Loucy (cell line): ENCODE measurements at regions not wholly inside any gene's neighbourhood (a gene's known extent, or its start where the extent isn't known, plus 50 kb on each side); places are given as distances from the start of the nearest gene placed in this dataset.
A peak's percentile ranks its signal among the peaks of the same experiment; 100 is the strongest.

Experiments
- H2AFZ ChIP-seq: fragments of 200-600 bp; sonication (generic); 2 replicates; pipeline ENCODE4 v1.6.0; 2016; ENCODE audit warnings: antibody characterized with exemption, mild to moderate bottlenecking, low read length, moderate library complexity
- H3F3A ChIP-seq: fragments of 200-600 bp; 2 replicates; pipeline ENCODE4 v1.6.0; 2016; ENCODE audit warnings: antibody characterized with exemption, low read depth, mild to moderate bottlenecking
- H3K27me3 ChIP-seq: fragments of 200-600 bp; sonication (generic); 2 replicates; pipeline ENCODE4 v1.6.1; 2014; ENCODE audit warnings: low read length, mild to moderate bottlenecking; ENCODE audit not compliant: insufficient read depth, poor library complexity, severe bottlenecking
- H3K36me3 ChIP-seq: fragments of 200-600 bp; sonication (generic); 2 replicates; pipeline ENCODE4 v1.6.1; 2016; ENCODE audit warnings: low read length; ENCODE audit not compliant: insufficient read depth
- H3K4me1 ChIP-seq: fragments of 200-600 bp; sonication (generic); 2 replicates; pipeline ENCODE4 v1.5.1; 2014; ENCODE audit warnings: low read length, mild to moderate bottlenecking; ENCODE audit not compliant: insufficient read depth, poor library complexity, severe bottlenecking
- H3K4me2 ChIP-seq: fragments of 200-600 bp; sonication (generic); 2 replicates; pipeline ENCODE4 v1.6.0; 2014; ENCODE audit warnings: antibody characterized with exemption, low read length, low read depth, mild to moderate bottlenecking; ENCODE audit not compliant: poor library complexity, severe bottlenecking
- H3K4me3 ChIP-seq: fragments of 200-600 bp; sonication (generic); 2 replicates; pipeline ENCODE4 v1.5.1; 2014; ENCODE audit warnings: low read length, mild to moderate bottlenecking, mixed read lengths; ENCODE audit not compliant: poor library complexity, severe bottlenecking
- H3K79me2 ChIP-seq: fragments of 200-600 bp; sonication (generic); 2 replicates; pipeline ENCODE4 v1.6.1; 2014; ENCODE audit warnings: low read length; ENCODE audit not compliant: insufficient read depth
- H3K9ac ChIP-seq: fragments of 200-600 bp; sonication (generic); 2 replicates; pipeline ENCODE4 v1.6.0; 2014; ENCODE audit warnings: mild to moderate bottlenecking, low read depth, low read length, moderate library complexity; ENCODE audit not compliant: poor library complexity, severe bottlenecking
- H3K9me2 ChIP-seq: fragments of 200-600 bp; sonication (generic); replicated peaks from 2 replicates; pipeline ENCODE4 v1.6.1; 2016; ENCODE audit warnings: low read depth, low read length, mixed read lengths
- H3K9me3 ChIP-seq: fragments of 200-600 bp; sonication (generic); 2 replicates; pipeline ENCODE4 v1.6.1; 2014; ENCODE audit warnings: mild to moderate bottlenecking, antibody characterized with exemption, low read length, low read depth; ENCODE audit not compliant: insufficient read depth
- H4K20me1 ChIP-seq: fragments of 200-600 bp; sonication (generic); 2 replicates; pipeline ENCODE4 v1.6.0; 2014; ENCODE audit warnings: antibody characterized with exemption, low read length, mild to moderate bottlenecking; ENCODE audit not compliant: insufficient read depth, poor library complexity, severe bottlenecking
- EZH2phosphoT487 ChIP-seq: fragments of 200-600 bp; IDR thresholded peaks from 2 replicates; pipeline ENCODE4 v1.6.1; 2018; ENCODE audit warnings: antibody characterized with exemption, mild to moderate bottlenecking, moderate library complexity, borderline replicate concordance
- TF ChIP-seq, protein P1 (sequence below): fragments of 200-600 bp; sonication (generic); conservative IDR thresholded peaks from 2 replicates; pipeline ENCODE4 v1.5.1; 2014; ENCODE audit warnings: mild to moderate bottlenecking, antibody characterized with exemption, low read length

DNA sequence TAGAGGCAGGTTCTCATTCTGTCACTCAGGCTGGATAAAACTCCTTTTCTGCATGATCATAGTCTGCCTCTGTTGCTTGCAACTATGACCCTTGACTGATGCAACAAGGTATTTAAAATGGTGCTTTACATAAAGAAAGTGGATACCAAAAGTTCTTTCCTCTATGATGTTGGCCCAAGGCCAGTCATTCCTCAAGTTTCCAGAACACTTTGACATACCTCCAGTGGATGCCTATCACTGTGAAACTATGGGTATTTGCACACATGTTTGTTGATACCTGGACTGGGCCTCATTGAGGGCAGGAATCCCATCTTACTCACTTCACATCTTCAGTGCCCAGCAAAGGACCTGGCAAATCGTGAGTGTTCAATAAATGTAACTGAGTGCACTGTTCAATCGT lies 159.0 kb upstream of the ZC3H12C start:
- Histone ChIP-seq H3F3A (no peaks in the 10 kb centered on the region), H3K4me3 (no peak overlapping the region), H4K20me1 (no peaks in the 10 kb centered on the region), H3K9ac (no peak overlapping the region), H2AFZ (peak overlapping the region; percentile 57; the same call in 1 of the 2 replicates), H3K4me2 (no peak overlapping the region), H3K27me3 (no peaks in the 10 kb centered on the region), H3K36me3 (no peaks in the 10 kb centered on the region), H3K9me2 (no peaks in the 10 kb centered on the region), H3K79me2 (no peaks in the 10 kb centered on the region), H3K9me3 (no peaks in the 10 kb centered on the region), H3K4me1 (no peaks in the 10 kb centered on the region)
- TF ChIP-seq, protein P1, sequence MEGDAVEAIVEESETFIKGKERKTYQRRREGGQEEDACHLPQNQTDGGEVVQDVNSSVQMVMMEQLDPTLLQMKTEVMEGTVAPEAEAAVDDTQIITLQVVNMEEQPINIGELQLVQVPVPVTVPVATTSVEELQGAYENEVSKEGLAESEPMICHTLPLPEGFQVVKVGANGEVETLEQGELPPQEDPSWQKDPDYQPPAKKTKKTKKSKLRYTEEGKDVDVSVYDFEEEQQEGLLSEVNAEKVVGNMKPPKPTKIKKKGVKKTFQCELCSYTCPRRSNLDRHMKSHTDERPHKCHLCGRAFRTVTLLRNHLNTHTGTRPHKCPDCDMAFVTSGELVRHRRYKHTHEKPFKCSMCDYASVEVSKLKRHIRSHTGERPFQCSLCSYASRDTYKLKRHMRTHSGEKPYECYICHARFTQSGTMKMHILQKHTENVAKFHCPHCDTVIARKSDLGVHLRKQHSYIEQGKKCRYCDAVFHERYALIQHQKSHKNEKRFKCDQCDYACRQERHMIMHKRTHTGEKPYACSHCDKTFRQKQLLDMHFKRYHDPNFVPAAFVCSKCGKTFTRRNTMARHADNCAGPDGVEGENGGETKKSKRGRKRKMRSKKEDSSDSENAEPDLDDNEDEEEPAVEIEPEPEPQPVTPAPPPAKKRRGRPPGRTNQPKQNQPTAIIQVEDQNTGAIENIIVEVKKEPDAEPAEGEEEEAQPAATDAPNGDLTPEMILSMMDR = no peak
- TF ChIP-seq EZH2phosphoT487 = no peak

DNA sequence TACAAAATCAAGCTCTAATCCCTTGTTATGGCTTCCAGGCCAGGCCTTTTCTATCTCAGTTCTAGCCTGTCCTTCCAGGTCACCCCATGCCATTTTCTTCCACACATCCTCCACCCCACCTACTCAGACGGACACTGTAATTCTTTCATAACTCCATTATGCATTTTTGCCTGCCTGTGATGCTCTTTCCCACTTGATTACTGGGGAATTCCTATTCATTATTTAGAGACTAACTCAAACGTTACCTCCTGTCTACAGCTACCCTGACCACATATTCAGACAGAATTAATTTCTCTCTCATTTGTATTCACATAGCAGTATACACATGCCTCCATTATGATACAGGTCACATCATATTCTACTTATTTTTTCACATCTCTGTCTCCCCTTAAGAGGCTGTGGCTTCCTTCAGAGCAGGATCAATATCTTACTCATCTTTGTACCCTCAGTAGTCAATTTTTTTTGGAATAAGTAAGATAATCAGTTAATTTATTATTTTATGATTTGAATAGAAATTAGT lies 156.5 kb upstream of the ZC3H12C start:
- H3K79me2 ChIP-seq = no peaks in the 10 kb centered on the region
- no peaks in the 10 kb centered on the region for H3K9me2 ChIP-seq
- no peaks in the 10 kb centered on the region for H4K20me1 ChIP-seq
- H3K4me3 ChIP-seq = no peak overlapping the region
- TF ChIP-seq, protein P1 = no peak
- no peak for TF ChIP-seq EZH2phosphoT487
- no peaks in the 10 kb centered on the region for H3F3A ChIP-seq
- no peaks in the 10 kb centered on the region for H3K36me3 ChIP-seq
- no peak overlapping the region for H3K4me2 ChIP-seq
- H3K9ac ChIP-seq = no peak overlapping the region
- H3K9me3 ChIP-seq = no peaks in the 10 kb centered on the region
- H3K27me3 ChIP-seq = no peaks in the 10 kb centered on the region
- H3K4me1 ChIP-seq = no peaks in the 10 kb centered on the region
- no peak overlapping the region for H2AFZ ChIP-seq

DNA sequence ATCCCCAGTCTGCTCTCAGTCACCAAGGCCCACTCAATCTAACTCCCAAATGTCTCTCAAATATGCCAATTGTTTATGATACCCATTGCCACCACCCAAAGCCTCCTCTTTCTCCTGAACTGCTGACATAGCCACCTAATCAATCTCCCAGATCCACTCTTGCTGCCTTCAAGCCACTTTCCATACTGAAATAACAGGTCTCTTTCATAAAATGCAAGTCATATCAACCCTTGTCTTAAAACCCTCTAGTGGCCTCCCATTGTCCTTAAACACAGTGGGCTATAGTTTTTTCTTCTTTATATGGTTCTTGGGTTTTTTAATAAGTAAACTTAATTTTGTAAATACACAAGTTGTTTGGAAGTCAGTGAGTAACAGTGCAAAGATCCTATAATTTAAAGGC lies 155.2 kb upstream of the ZC3H12C start:
- TF ChIP-seq, protein P1 = no peak
- TF ChIP-seq EZH2phosphoT487 = no peak
- Histone ChIP-seq H3K27me3 (no peaks in the 10 kb centered on the region), H4K20me1 (no peaks in the 10 kb centered on the region), H3K79me2 (no peaks in the 10 kb centered on the region), H3K9me3 (no peaks in the 10 kb centered on the region), H3K9me2 (no peaks in the 10 kb centered on the region), H3K36me3 (no peaks in the 10 kb centered on the region), H3K4me2 (no peak overlapping the region), H3K9ac (no peak overlapping the region), H3K4me3 (no peak overlapping the region), H3K4me1 (no peaks in the 10 kb centered on the region), H2AFZ (no peak overlapping the region), H3F3A (no peaks in the 10 kb centered on the region)
